ENCODE measurements at regions not wholly inside any gene's neighbourhood (a gene's known extent, or its start where the extent isn't known, plus 50 kb on each side); places are given as distances from the start of the nearest gene placed in this dataset.

GRCh38 chr15:72998226-72998625 lies 54.0 kb upstream of the NEO1 start:
- Histone ChIP-seq H3K9me3 (no peaks in the 10 kb centered on the region), H3K36me3 (no peaks in the 10 kb centered on the region), H3K27ac (no peak overlapping the region), H3K4me1 (no peaks in the 10 kb centered on the region), H3K27me3 (no peaks in the 10 kb centered on the region), H3K4me3 (no peak overlapping the region)
- no peak for ATAC-seq
- intact Hi-C loops (cut with DNase I), result no loop called here
- TF ChIP-seq CTCF (IDR thresholded peaks at IDR 0.05) (no peak), POLR2A (IDR thresholded peaks at IDR 0.05) (no peak)
- WGBS (ENCODE audit: insufficient coverage, low coverage, low lambda C conversion rate, missing lambda C conversion rate), result 63% methylated on average over 7 of the region's 7 CpGs
- DNase-seq, result no peak

- no peaks in the 10 kb centered on the region for H3K36me3 ChIP-seq
- no peaks in the 10 kb centered on the region for H3K9me3 ChIP-seq
- H3K27me3 ChIP-seq, result no peaks in the 10 kb centered on the region
- DNase-seq (no peak), ATAC-seq (no peak)
- H3K4me3 ChIP-seq, result no peak overlapping the region
- H3K4me1 ChIP-seq, result no peaks in the 10 kb centered on the region
- no peak overlapping the region for H3K27ac ChIP-seq
- intact Hi-C loops (cut with DNase I), result no loop called here
- TF ChIP-seq POLR2A (IDR thresholded peaks at IDR 0.05), result no peak
- WGBS (ENCODE audit: insufficient coverage, low coverage, low lambda C conversion rate, missing lambda C conversion rate), result 65% methylated on average over 2 of the region's 2 CpGs
Measured at GRCh38 chr15:72995849-72996248, 56.4 kb upstream of the NEO1 start.

GRCh38 chr15:72994534-72995177 lies 57.6 kb upstream of the NEO1 start:
- intact Hi-C loops (cut with DNase I), result no loop called here
- Histone ChIP-seq H3K36me3 (no peaks in the 10 kb centered on the region), H3K27ac (no peak overlapping the region), H3K27me3 (no peaks in the 10 kb centered on the region), H3K4me3 (no peak overlapping the region), H3K9me3 (no peaks in the 10 kb centered on the region), H3K4me1 (no peaks in the 10 kb centered on the region)
- no peak for DNase-seq
- TF ChIP-seq POLR2A (IDR thresholded peaks at IDR 0.05), result no peak
- no peak for TF ChIP-seq CTCF (IDR thresholded peaks at IDR 0.05)
- 49% methylated on average over 9 of the region's 9 CpGs for WGBS (ENCODE audit: insufficient coverage, low coverage, low lambda C conversion rate, missing lambda C conversion rate)
- no peak for ATAC-seq

DNA sequence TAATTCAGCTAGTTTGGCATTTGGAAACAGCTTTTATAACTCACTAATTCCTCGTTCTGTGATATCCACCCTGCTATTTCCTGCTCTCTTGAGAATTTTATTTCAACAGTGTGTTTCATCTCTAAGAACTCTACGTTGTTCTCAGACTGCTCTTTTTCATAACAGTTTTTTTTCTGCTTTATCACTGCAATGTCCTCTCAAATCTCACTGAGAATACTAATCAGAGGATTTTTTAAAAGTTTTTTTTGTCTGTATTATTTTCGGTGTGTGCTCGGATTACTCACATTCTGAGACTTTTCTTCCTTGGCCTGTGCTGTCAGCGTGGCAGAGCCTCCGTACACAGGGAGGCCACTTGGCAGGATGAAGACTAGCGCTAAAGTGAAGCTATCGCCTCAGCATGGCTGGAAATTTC lies 59.4 kb upstream of the NEO1 start:
- TF ChIP-seq CTCF (IDR thresholded peaks at IDR 0.05) (no peak), POLR2A (IDR thresholded peaks at IDR 0.05) (no peak)
- intact Hi-C loops (cut with DNase I), result no loop called here
- 68% methylated on average over 5 of the region's 8 CpGs for WGBS (ENCODE audit: insufficient coverage, low coverage, low lambda C conversion rate, missing lambda C conversion rate)
- ATAC-seq (no peak), DNase-seq (no peak)
- H3K27me3 ChIP-seq, result no peaks in the 10 kb centered on the region
- H3K4me3 ChIP-seq, result no peak overlapping the region
- no peaks in the 10 kb centered on the region for H3K4me1 ChIP-seq
- H3K36me3 ChIP-seq, result no peaks in the 10 kb centered on the region
- H3K9me3 ChIP-seq, result no peaks in the 10 kb centered on the region
- no peak overlapping the region for H3K27ac ChIP-seq

GRCh38 chr15:72991026-72991425 lies 61.2 kb upstream of the NEO1 start:
- intact Hi-C loops (cut with DNase I), result no loop called here
- Histone ChIP-seq H3K36me3 (no peaks in the 10 kb centered on the region), H3K9me3 (no peaks in the 10 kb centered on the region), H3K4me3 (no peak overlapping the region), H3K4me1 (no peaks in the 10 kb centered on the region), H3K27ac (no peak overlapping the region), H3K27me3 (no peaks in the 10 kb centered on the region)
- ATAC-seq, result no peak
- WGBS (ENCODE audit: insufficient coverage, low coverage, low lambda C conversion rate, missing lambda C conversion rate), result 53% methylated on average over 3 of the region's 3 CpGs
- TF ChIP-seq CTCF (IDR thresholded peaks at IDR 0.05), result no peak
- TF ChIP-seq POLR2A (IDR thresholded peaks at IDR 0.05), result no peak
- no peak for DNase-seq

All from right lobe of liver (tissue), 6 donors.